ENCODE measurements at regions not wholly inside any gene's neighbourhood (a gene's known extent, or its start where the extent isn't known, plus 50 kb on each side); places are given as distances from the start of the nearest gene placed in this dataset.

GRCh38 chr3:62938583-62938982, 63.4 kb upstream of the CADPS start:
- no peak overlapping the region for H3K4me3 ChIP-seq (ENCODE audit: low read depth, low read length)
- no peaks in the 10 kb centered on the region for H3K9me3 ChIP-seq (ENCODE audit: control insufficient read depth, insufficient read depth, low read length)
- ChIA-PET CTCF (no interaction called here), POLR2A (no interaction called here)
- no peak for DNase-seq (ENCODE audit: low read depth, low spot score)
- H3K27ac ChIP-seq (ENCODE audit: low read depth, low read length) = no peak overlapping the region
- no peak for TF ChIP-seq CTCF (IDR thresholded peaks at IDR 0.05; ENCODE audit: low read depth, low read length)
- H3K27me3 ChIP-seq (ENCODE audit: control insufficient read depth, insufficient read depth, low read length) = no peaks in the 10 kb centered on the region

DNA sequence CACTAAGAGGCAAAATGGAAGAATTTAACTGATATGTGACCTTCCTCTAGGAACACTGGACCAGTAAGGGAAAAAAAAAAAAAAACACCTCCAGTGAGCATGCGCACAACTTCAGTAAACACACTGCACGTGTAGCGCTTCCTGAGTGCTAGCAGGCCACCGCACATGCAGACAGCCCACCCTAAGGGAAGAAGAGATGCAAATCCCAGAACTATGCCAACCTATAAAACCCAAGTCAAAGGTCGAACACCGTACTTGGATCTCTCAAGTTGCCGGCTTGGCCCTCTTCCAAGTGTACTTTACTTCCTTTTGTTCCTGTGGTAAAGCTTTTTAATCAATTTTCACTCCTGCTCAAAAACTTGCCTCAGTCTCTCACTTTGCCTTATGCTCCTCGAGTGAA, 64.5 kb upstream of the CADPS start:
- no peaks in the 10 kb centered on the region for H3K27me3 ChIP-seq (ENCODE audit: control insufficient read depth, insufficient read depth, low read length)
- TF ChIP-seq CTCF (IDR thresholded peaks at IDR 0.05; ENCODE audit: low read depth, low read length) = no peak
- no peaks in the 10 kb centered on the region for H3K9me3 ChIP-seq (ENCODE audit: control insufficient read depth, insufficient read depth, low read length)
- POLR2A ChIA-PET = no interaction called here
- no peak for DNase-seq (ENCODE audit: low read depth, low spot score)
- H3K4me3 ChIP-seq (ENCODE audit: low read depth, low read length) = no peak overlapping the region
- CTCF ChIA-PET = no interaction called here
- no peak overlapping the region for H3K27ac ChIP-seq (ENCODE audit: low read depth, low read length)

GRCh38 chr3:62940771-62941563, 65.8 kb upstream of the CADPS start:
- H3K9me3 ChIP-seq (ENCODE audit: control insufficient read depth, insufficient read depth, low read length) = no peaks in the 10 kb centered on the region
- POLR2A ChIA-PET = no interaction called here

DNA sequence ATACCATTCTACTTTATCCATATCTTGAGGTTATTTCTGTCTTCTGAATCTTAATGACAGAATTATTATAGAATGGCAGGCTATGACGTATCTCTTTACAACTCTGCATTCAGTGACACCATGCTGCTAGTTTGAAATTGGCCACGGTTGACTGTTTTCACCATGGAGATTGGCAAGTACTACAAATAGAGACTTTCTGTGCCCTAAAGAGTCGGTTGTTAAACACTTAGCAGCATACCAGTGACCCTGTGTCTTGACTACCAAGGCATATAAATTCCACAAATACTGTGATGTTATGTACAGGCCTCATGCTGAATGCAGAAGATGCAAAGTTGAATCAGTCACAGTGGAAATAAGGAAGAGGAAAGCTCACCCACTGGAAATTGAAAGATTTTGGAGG, 67.0 kb upstream of the CADPS start:
- no peak for TF ChIP-seq CTCF (IDR thresholded peaks at IDR 0.05; ENCODE audit: low read depth, low read length)
- ChIA-PET CTCF (no interaction called here), POLR2A (no interaction called here)
- no peak overlapping the region for H3K27ac ChIP-seq (ENCODE audit: low read depth, low read length)
- no peak for DNase-seq (ENCODE audit: low read depth, low spot score)
- no peak overlapping the region for H3K4me3 ChIP-seq (ENCODE audit: low read depth, low read length)
- no peaks in the 10 kb centered on the region for H3K27me3 ChIP-seq (ENCODE audit: control insufficient read depth, insufficient read depth, low read length)
- H3K9me3 ChIP-seq (ENCODE audit: control insufficient read depth, insufficient read depth, low read length) = no peaks in the 10 kb centered on the region

More at GRCh38 chr3:62940771-62941563, 65.8 kb upstream of the CADPS start:
- no peak overlapping the region for H3K27ac ChIP-seq (ENCODE audit: low read depth, low read length)
- DNase-seq (ENCODE audit: low read depth, low spot score) = no peak
- no peak for TF ChIP-seq CTCF (IDR thresholded peaks at IDR 0.05; ENCODE audit: low read depth, low read length)
- H3K27me3 ChIP-seq (ENCODE audit: control insufficient read depth, insufficient read depth, low read length) = no peaks in the 10 kb centered on the region
- no peak overlapping the region for H3K4me3 ChIP-seq (ENCODE audit: low read depth, low read length)
- CTCF ChIA-PET = no interaction called here

GRCh38 chr3:62942764-62943163, 67.5 kb upstream of the CADPS start:
- CTCF ChIA-PET = no interaction called here
- POLR2A ChIA-PET = no interaction called here

More at GRCh38 chr3:62942764-62943163, 67.5 kb upstream of the CADPS start:
- Histone ChIP-seq H3K27ac (ENCODE audit: low read depth, low read length) (no peak overlapping the region), H3K4me3 (ENCODE audit: low read depth, low read length) (no peak overlapping the region), H3K27me3 (ENCODE audit: control insufficient read depth, insufficient read depth, low read length) (no peaks in the 10 kb centered on the region), H3K9me3 (ENCODE audit: control insufficient read depth, insufficient read depth, low read length) (no peaks in the 10 kb centered on the region)
- DNase-seq (ENCODE audit: low read depth, low spot score) = no peak
- TF ChIP-seq CTCF (IDR thresholded peaks at IDR 0.05; ENCODE audit: low read depth, low read length) = no peak

Data from AG04450 (cell line).